HG03175 (cell line): ENCODE measurements at regions not wholly inside any gene's neighbourhood (a gene's known extent, or its start where the extent isn't known, plus 50 kb on each side); places are given as distances from the start of the nearest gene placed in this dataset.

Source experiments
- ATAC-seq: cut with Tn5 transposase; IDR thresholded peaks from one replicate; pipeline ENCODE4 v1.9.1; 2021; ENCODE audit warnings: mild to moderate bottlenecking, moderate library complexity; ENCODE audit not compliant: unreplicated experiment

GRCh38 chr1:4033713-4034112 lies 133.6 kb upstream of the C1orf174 start:
- no peak for ATAC-seq

GRCh38 chr1:4034318-4034887 lies 134.3 kb upstream of the C1orf174 start:
- ATAC-seq, result no peak

GRCh38 chr1:4044967-4045366 lies 144.9 kb upstream of the C1orf174 start:
- no peak for ATAC-seq

- no peak for ATAC-seq
Measured at GRCh38 chr1:4045397-4046010, 145.4 kb upstream of the C1orf174 start.

GRCh38 chr1:4046836-4047461 lies 146.9 kb upstream of the C1orf174 start:
- no peak for ATAC-seq

GRCh38 chr1:4047666-4048065 lies 147.6 kb upstream of the C1orf174 start:
- no peak for ATAC-seq

- ATAC-seq, result no peak
Measured at GRCh38 chr1:4048076-4048475, 148.0 kb upstream of the C1orf174 start.

- no peak for ATAC-seq
Measured at GRCh38 chr1:4048921-4049320, 148.8 kb upstream of the C1orf174 start.

GRCh38 chr1:4050998-4051397 lies 150.9 kb upstream of the C1orf174 start:
- ATAC-seq, result no peak

GRCh38 chr1:4052657-4053056 lies 152.6 kb upstream of the C1orf174 start:
- ATAC-seq, result no peak

GRCh38 chr1:4053160-4053748 lies 153.2 kb upstream of the C1orf174 start:
- no peak for ATAC-seq

GRCh38 chr1:4053774-4054173 lies 153.7 kb upstream of the C1orf174 start:
- ATAC-seq, result no peak

- no peak for ATAC-seq
Measured at GRCh38 chr1:4055294-4055967, 155.4 kb upstream of the C1orf174 start.

- ATAC-seq, result no peak
Measured at GRCh38 chr1:4056422-4056821, 156.3 kb upstream of the C1orf174 start.

- ATAC-seq, result no peak
Measured at GRCh38 chr1:4056989-4057388, 156.9 kb upstream of the C1orf174 start.

GRCh38 chr1:4057603-4058002 lies 157.5 kb upstream of the C1orf174 start:
- ATAC-seq, result no peak

- ATAC-seq, result no peak
Measured at GRCh38 chr1:4058122-4058521, 158.1 kb upstream of the C1orf174 start.

- no peak for ATAC-seq
Measured at GRCh38 chr1:4058706-4059105, 158.6 kb upstream of the C1orf174 start.

- ATAC-seq, result no peak
Measured at GRCh38 chr1:4059270-4059669, 159.2 kb upstream of the C1orf174 start.

- no peak for ATAC-seq
Measured at GRCh38 chr1:4060850-4061249, 160.8 kb upstream of the C1orf174 start.

- ATAC-seq, result no peak
Measured at GRCh38 chr1:4061521-4062031, 161.5 kb upstream of the C1orf174 start.
